ENCODE measurements at regions not wholly inside any gene's neighbourhood (a gene's known extent, or its start where the extent isn't known, plus 50 kb on each side); places are given as distances from the start of the nearest gene placed in this dataset.

GRCh38 chr10:128310971-128311658 is 184.9 kb upstream of the MKI67 start:
- TF ChIP-seq POLR2A (IDR thresholded peaks at IDR 0.05; ENCODE audit: low read depth, low read length) (no peak), CTCF (IDR thresholded peaks at IDR 0.05; ENCODE audit: extremely low read depth in 1 of 2, insufficient read depth in 1 of 2, low read depth in 1 of 2, low read length in 2 of 2) (no peak), EZH2 (IDR thresholded peaks at IDR 0.05; ENCODE audit: borderline replicate concordance, low read depth, low read length, severe bottlenecking) (no peak), POLR2AphosphoS5 (IDR thresholded peaks at IDR 0.05; ENCODE audit: insufficient read depth, low read depth, low read length) (no peak), MAX (IDR thresholded peaks at IDR 0.05; ENCODE audit: insufficient read depth, insufficient read length) (no peak), JUN (IDR thresholded peaks at IDR 0.05; ENCODE audit: borderline replicate concordance, insufficient read depth, insufficient read length, low read depth) (no peak), GATA2 (IDR thresholded peaks at IDR 0.05; ENCODE audit: insufficient read depth, insufficient read length, low read depth, low read length) (no peak)
